ENCODE measurements at regions not wholly inside any gene's neighbourhood (a gene's known extent, or its start where the extent isn't known, plus 50 kb on each side); places are given as distances from the start of the nearest gene placed in this dataset.

GRCh38 chr2:188786368-188786841, 187.8 kb upstream of the COL3A1 start:
- TF ChIP-seq CTCF (IDR thresholded peaks at IDR 0.05) = no peak
- TF ChIP-seq POLR2A (IDR thresholded peaks at IDR 0.05) = no peak
- H3K27me3 ChIP-seq = no peaks in the 10 kb centered on the region
- no peaks in the 10 kb centered on the region for H3K9me3 ChIP-seq
- 10 to 22% (median 18%) methylated on average over 3 of the region's 3 CpGs for WGBS, 4 donors
- H3K36me3 ChIP-seq = no peaks in the 10 kb centered on the region
- intact Hi-C loops (cut with DNase I) = loop anchor here in 8 of 10 donors (2.0 to 10.0 kb wide), 4 partner anchors 181 to 191 kb away; partner anchors contain the start of gene COL3A1 (in 3 of the 8)
- peaks cover 0 to 28% (median 0%) of the 10 kb centered on the region in 12 donors for H3K4me1 ChIP-seq
- peak overlapping the region in 6 of 12 donors; percentile 8 to 34 (median 13) for H3K4me3 ChIP-seq
- ATAC-seq = peak in 3 of 4 donors; percentile 72 to 84 (median 73)
- peak overlapping the region; percentile 46 to 87 (median 77) for H3K27ac ChIP-seq
- DNase-seq = peak in 1 of 5 donors; percentile 22

- H3K27me3 ChIP-seq = no peaks in the 10 kb centered on the region
- ATAC-seq (peak; percentile 59 to 86 (median 82)), DNase-seq (no peak)
- H3K4me3 ChIP-seq = peak overlapping the region in 7 of 12 donors; percentile 8 to 34 (median 15)
- intact Hi-C loops (cut with DNase I) = loop anchor here in 8 of 10 donors (2.0 to 10.0 kb wide), 4 partner anchors 180 to 190 kb away; partner anchors contain the start of gene COL3A1 (in 3 of the 8)
- peaks cover 0 to 28% (median 0%) of the 10 kb centered on the region in 12 donors for H3K4me1 ChIP-seq
- H3K27ac ChIP-seq = peak overlapping the region; percentile 46 to 87 (median 77)
- WGBS, 4 donors = 25 to 33% (median 28%) methylated on average over 5 of the region's 5 CpGs
- no peaks in the 10 kb centered on the region for H3K36me3 ChIP-seq
- no peaks in the 10 kb centered on the region for H3K9me3 ChIP-seq
- TF ChIP-seq CTCF (IDR thresholded peaks at IDR 0.05) (no peak), POLR2A (IDR thresholded peaks at IDR 0.05) (no peak)
Observed at GRCh38 chr2:188787021-188787657, 187.0 kb upstream of the COL3A1 start.

DNA sequence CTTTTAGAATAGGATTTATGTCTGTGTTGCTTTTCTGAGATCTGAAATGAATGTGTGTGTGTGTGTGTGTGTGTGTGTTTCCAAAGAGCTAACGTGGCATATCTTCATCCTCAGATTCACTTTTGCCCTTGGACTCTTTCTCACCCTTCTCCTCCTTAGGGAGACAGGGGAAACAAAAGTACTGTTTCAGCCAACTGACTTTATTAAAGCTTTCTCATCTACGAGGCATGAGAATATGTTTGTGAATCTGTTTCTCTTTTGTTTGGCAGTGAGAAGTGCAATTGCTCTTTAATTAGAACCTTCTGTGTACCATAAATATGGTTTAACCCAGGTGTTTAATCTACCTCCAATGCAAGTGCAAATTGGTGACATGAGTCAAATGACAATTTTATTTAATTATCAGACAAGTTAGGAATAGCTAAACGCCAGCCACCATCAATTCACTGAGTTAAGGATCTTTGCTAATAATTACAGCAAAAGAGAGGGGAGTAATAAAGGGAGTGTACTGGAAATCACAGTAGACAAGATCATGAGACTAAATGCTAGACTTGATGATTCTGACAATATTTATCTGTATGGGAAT, 186.4 kb upstream of the COL3A1 start:
- Histone ChIP-seq H3K9me3 (no peaks in the 10 kb centered on the region), H3K27me3 (no peaks in the 10 kb centered on the region), H3K27ac (peak overlapping the region; percentile 46 to 87 (median 77)), H3K4me3 (peak overlapping the region in 5 of 12 donors; percentile 21 to 34 (median 27)), H3K36me3 (no peaks in the 10 kb centered on the region), H3K4me1 (peaks cover 0 to 28% (median 0%) of the 10 kb centered on the region in 12 donors)
- no peak for DNase-seq
- no peak for TF ChIP-seq POLR2A (IDR thresholded peaks at IDR 0.05)
- no peak for TF ChIP-seq CTCF (IDR thresholded peaks at IDR 0.05)
- WGBS, 4 donors = 16 to 21% (median 19%) methylated on average over 3 of the region's 3 CpGs
- intact Hi-C loops (cut with DNase I) = loop anchor here in 8 of 10 donors (2.0 to 10.0 kb wide), 4 partner anchors 180 to 190 kb away; partner anchors contain the start of gene COL3A1 (in 3 of the 8)
- ATAC-seq = peak in 3 of 4 donors; percentile 43 to 50 (median 44)

DNA sequence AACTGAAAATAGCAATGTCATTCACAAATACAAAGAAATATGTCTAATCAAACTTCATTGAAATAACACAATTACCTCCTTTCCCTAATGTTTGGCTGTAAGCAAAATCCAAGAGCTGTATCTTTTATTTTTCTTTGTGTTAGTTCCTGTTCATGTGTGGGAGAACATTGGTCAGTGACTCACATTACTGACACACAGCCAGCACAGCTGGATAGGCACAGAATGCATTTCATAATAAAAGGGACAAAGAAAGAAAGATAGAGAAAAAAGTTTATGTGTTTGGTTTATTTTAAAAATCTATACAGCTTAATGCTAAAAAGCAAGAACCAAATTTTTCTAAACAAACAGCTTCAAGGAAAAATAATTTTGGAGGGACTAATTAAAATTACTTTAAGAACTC, 185.6 kb upstream of the COL3A1 start:
- TF ChIP-seq POLR2A (IDR thresholded peaks at IDR 0.05) = no peak
- TF ChIP-seq CTCF (IDR thresholded peaks at IDR 0.05) = no peak
- Histone ChIP-seq H3K4me1 (peaks cover 0 to 28% (median 0%) of the 10 kb centered on the region in 12 donors), H3K4me3 (peak overlapping the region in 5 of 12 donors; percentile 1 to 31 (median 23)), H3K36me3 (no peaks in the 10 kb centered on the region), H3K9me3 (no peaks in the 10 kb centered on the region), H3K27me3 (no peaks in the 10 kb centered on the region), H3K27ac (peak overlapping the region; percentile 22 to 87 (median 77))
- intact Hi-C loops (cut with DNase I) = loop anchor here in 7 of 10 donors (5.0 to 10.0 kb wide), 3 partner anchors 179 to 189 kb away; partner anchors contain the start of gene COL3A1 (in 2 of the 7)
- DNase-seq (peak in 4 of 5 donors; percentile 70 to 79 (median 72)), ATAC-seq (peak in 3 of 4 donors; percentile 64 to 76 (median 69))

All from heart left ventricle (tissue), 16 donors.